ENCODE measurements at regions not wholly inside any gene's neighbourhood (a gene's known extent, or its start where the extent isn't known, plus 50 kb on each side); places are given as distances from the start of the nearest gene placed in this dataset.

GRCh38 chr2:217746808-217747207 lies 256.0 kb downstream of the TNS1 start:
- TF ChIP-seq, protein P1, sequence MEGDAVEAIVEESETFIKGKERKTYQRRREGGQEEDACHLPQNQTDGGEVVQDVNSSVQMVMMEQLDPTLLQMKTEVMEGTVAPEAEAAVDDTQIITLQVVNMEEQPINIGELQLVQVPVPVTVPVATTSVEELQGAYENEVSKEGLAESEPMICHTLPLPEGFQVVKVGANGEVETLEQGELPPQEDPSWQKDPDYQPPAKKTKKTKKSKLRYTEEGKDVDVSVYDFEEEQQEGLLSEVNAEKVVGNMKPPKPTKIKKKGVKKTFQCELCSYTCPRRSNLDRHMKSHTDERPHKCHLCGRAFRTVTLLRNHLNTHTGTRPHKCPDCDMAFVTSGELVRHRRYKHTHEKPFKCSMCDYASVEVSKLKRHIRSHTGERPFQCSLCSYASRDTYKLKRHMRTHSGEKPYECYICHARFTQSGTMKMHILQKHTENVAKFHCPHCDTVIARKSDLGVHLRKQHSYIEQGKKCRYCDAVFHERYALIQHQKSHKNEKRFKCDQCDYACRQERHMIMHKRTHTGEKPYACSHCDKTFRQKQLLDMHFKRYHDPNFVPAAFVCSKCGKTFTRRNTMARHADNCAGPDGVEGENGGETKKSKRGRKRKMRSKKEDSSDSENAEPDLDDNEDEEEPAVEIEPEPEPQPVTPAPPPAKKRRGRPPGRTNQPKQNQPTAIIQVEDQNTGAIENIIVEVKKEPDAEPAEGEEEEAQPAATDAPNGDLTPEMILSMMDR (conservative IDR thresholded peaks at IDR 0.05 in 1 of 2, IDR thresholded peaks at IDR 0.05 in 1 of 2; ENCODE audit: extremely low read depth in 1 of 2, insufficient read depth in 1 of 2, low read depth in 1 of 2, low read length in 2 of 2): no peak
- TF ChIP-seq EZH2 (IDR thresholded peaks at IDR 0.05; ENCODE audit: borderline replicate concordance, low read length): no peak
